ENCODE measurements at regions not wholly inside any gene's neighbourhood (a gene's known extent, or its start where the extent isn't known, plus 50 kb on each side); places are given as distances from the start of the nearest gene placed in this dataset.

DNA sequence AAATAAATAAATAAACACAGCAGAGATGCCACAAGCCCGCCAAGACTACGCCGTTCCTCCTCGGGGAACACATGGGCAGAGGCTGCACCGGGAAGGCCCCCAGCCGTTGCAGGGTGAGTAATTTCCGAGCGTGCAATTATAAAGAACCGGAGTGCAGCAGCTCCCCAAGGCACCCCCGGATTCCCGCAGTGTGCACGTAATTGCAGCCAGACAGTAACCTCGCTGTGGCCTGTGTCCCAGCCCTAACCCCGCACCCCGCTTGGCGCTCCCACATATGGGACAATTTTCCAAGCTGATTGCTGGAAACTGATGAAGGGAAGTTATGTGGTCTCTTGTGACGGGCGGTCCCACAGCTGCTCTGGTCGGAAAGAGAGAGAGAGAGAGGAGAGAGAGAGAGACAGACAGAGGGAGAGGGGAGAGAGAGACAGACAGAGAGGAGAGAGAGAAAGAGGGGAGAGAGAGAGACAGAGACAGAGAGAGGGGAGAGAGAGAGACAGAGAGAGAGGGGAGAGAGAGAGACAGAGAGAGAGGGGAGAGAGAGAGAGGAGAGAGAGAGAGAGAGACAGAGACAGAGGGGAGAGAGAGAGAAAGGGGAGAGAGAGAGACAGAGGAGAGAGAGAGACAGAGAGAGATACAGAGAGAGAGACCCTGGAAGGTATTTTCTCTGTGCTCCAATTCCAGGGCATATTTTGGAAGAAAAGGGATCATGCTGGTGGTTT, 275.4 kb downstream of the SHOX start:
- 3% methylated on average over 12 of the region's 19 CpGs for WGBS (ENCODE audit: insufficient coverage, low coverage, missing lambda C conversion rate)
- DNase-seq (ENCODE audit: extremely low read depth in 1 of 4, low spot score in 3 of 4) = no peak
- BruUV-seq (replicated peaks) = no TSS peak

More for the DNA sequence above, 275.4 kb downstream of the SHOX start:
- ChIA-PET POLR2A (no interaction called here), CTCF (ENCODE audit: low intra/inter-chr PET ratio) (no interaction called here)
- Histone ChIP-seq H3K79me2 (ENCODE audit: control insufficient read depth, insufficient read depth, low read length) (no peaks in the 10 kb centered on the region), H3K4me2 (ENCODE audit: insufficient read depth, low read length) (no peak overlapping the region), H3K9ac (ENCODE audit: insufficient read depth in 1 of 2, low read depth in 2 of 2, low read length in 2 of 2) (no peak overlapping the region), H3K9me3 (replicated peaks; ENCODE audit: control insufficient read depth, insufficient read depth, low read depth, low read length) (no peaks in the 10 kb centered on the region), H3K27ac (ENCODE audit: extremely low read depth, low read depth, low read length) (no peak overlapping the region), H3K4me1 (replicated peaks in 1 of 2; ENCODE audit: control insufficient read depth in 2 of 2, insufficient read depth in 2 of 2, low read length in 2 of 2) (no peaks in the 10 kb centered on the region), H4K20me1 (replicated peaks; ENCODE audit: control insufficient read depth, insufficient read depth, low read length) (no peaks in the 10 kb centered on the region), H3K9me1 (ENCODE audit: control insufficient read depth, insufficient read depth, low read length) (no peaks in the 10 kb centered on the region), H3K27me3 (ENCODE audit: control insufficient read depth in 2 of 2, insufficient read depth in 2 of 2, low read length in 2 of 2) (no peaks in the 10 kb centered on the region), H2AFZ (ENCODE audit: low read depth, low read length) (no peak overlapping the region), H3K4me3 (no peak overlapping the region), H3K36me3 (ENCODE audit: control insufficient read depth, insufficient read depth, low read length) (no peaks in the 10 kb centered on the region)
- intact Hi-C loops (cut with micrococcal nuclease) = no loop called here
- no peak for ATAC-seq
- TF ChIP-seq CBX8 (IDR thresholded peaks at IDR 0.05; ENCODE audit: borderline replicate concordance, extremely low read depth, low read depth, low read length, poor library complexity, severe bottlenecking) (no peak), NR3C1 (CRISPR knock-in tag; IDR thresholded peaks at IDR 0.05) (no peak), ZNF668 (CRISPR knock-in tag; IDR thresholded peaks at IDR 0.05) (no peak), DMBX1 (CRISPR knock-in tag; IDR thresholded peaks at IDR 0.05; ENCODE audit: borderline replicate concordance) (no peak), POLR2AphosphoS2 (IDR thresholded peaks at IDR 0.05; ENCODE audit: low read length) (no peak), SRSF1 (IDR thresholded peaks at IDR 0.05; ENCODE audit: low read depth, low read length) (no peak), TOE1 (IDR thresholded peaks at IDR 0.05; ENCODE audit: borderline replicate concordance) (no peak), TOE1 (CRISPR knock-in tag; IDR thresholded peaks at IDR 0.05; ENCODE audit: borderline replicate concordance, low read depth) (no peak), ZNF445 (CRISPR knock-in tag; IDR thresholded peaks at IDR 0.05; ENCODE audit: low read depth) (no peak)
- TF ChIP-seq, protein P1, sequence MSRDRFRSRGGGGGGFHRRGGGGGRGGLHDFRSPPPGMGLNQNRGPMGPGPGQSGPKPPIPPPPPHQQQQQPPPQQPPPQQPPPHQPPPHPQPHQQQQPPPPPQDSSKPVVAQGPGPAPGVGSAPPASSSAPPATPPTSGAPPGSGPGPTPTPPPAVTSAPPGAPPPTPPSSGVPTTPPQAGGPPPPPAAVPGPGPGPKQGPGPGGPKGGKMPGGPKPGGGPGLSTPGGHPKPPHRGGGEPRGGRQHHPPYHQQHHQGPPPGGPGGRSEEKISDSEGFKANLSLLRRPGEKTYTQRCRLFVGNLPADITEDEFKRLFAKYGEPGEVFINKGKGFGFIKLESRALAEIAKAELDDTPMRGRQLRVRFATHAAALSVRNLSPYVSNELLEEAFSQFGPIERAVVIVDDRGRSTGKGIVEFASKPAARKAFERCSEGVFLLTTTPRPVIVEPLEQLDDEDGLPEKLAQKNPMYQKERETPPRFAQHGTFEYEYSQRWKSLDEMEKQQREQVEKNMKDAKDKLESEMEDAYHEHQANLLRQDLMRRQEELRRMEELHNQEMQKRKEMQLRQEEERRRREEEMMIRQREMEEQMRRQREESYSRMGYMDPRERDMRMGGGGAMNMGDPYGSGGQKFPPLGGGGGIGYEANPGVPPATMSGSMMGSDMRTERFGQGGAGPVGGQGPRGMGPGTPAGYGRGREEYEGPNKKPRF (IDR thresholded peaks at IDR 0.05; ENCODE audit: low read depth, low read length) = no peak
- TF ChIP-seq, protein P2, sequence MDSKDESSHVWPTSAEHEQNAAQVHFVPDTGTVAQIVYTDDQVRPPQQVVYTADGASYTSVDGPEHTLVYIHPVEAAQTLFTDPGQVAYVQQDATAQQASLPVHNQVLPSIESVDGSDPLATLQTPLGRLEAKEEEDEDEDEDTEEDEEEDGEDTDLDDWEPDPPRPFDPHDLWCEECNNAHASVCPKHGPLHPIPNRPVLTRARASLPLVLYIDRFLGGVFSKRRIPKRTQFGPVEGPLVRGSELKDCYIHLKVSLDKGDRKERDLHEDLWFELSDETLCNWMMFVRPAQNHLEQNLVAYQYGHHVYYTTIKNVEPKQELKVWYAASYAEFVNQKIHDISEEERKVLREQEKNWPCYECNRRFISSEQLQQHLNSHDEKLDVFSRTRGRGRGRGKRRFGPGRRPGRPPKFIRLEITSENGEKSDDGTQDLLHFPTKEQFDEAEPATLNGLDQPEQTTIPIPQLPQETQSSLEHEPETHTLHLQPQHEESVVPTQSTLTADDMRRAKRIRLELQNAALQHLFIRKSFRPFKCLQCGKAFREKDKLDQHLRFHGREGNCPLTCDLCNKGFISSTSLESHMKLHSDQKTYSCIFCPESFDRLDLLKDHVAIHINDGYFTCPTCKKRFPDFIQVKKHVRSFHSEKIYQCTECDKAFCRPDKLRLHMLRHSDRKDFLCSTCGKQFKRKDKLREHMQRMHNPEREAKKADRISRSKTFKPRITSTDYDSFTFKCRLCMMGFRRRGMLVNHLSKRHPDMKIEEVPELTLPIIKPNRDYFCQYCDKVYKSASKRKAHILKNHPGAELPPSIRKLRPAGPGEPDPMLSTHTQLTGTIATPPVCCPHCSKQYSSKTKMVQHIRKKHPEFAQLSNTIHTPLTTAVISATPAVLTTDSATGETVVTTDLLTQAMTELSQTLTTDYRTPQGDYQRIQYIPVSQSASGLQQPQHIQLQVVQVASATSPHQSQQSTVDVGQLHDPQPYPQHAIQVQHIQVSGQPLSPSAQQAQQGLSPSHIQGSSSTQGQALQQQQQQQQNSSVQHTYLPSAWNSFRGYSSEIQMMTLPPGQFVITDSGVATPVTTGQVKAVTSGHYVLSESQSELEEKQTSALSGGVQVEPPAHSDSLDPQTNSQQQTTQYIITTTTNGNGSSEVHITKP (IDR thresholded peaks at IDR 0.05; ENCODE audit: partially characterized antibody) = no peak
- no peak for FAIRE-seq
- in situ Hi-C loops (cut with MboI) = no loop called here
